ENCODE measurements at regions not wholly inside any gene's neighbourhood (a gene's known extent, or its start where the extent isn't known, plus 50 kb on each side); places are given as distances from the start of the nearest gene placed in this dataset.

GRCh38 chr10:120005207-120006201 lies 113.0 kb downstream of the SEC23IP start (continued):
- TF ChIP-seq ERF (CRISPR knock-in tag; IDR thresholded peaks at IDR 0.05): no peak
- TF ChIP-seq ILF3 (IDR thresholded peaks at IDR 0.05; ENCODE audit: borderline replicate concordance): no peak
- TF ChIP-seq ZNF408 (CRISPR knock-in tag; IDR thresholded peaks at IDR 0.05; ENCODE audit: low read depth): no peak
- no peak for TF ChIP-seq FOXO4 (CRISPR knock-in tag; IDR thresholded peaks at IDR 0.05)
- TF ChIP-seq CC2D1A (IDR thresholded peaks at IDR 0.05): no peak
- no peak for TF ChIP-seq BCLAF1 (IDR thresholded peaks at IDR 0.05; ENCODE audit: borderline replicate concordance in 1 of 2, control insufficient read depth in 1 of 2, low read depth in 2 of 2, low read length in 1 of 2)
- TF ChIP-seq ZBTB12 (CRISPR knock-in tag; IDR thresholded peaks at IDR 0.05): peak; percentile 74
- TF ChIP-seq TEAD2 (tag; IDR thresholded peaks at IDR 0.05): no peak
- TF ChIP-seq ZC3H11A (IDR thresholded peaks at IDR 0.05; ENCODE audit: low read depth, low read length): no peak
- peak; percentile 64 for TF ChIP-seq CREB1 (IDR thresholded peaks at IDR 0.05)
- TF ChIP-seq CREB1 (CRISPR knock-in tag; IDR thresholded peaks at IDR 0.05): peak; percentile 79
- TF ChIP-seq ZNF696 (CRISPR knock-in tag; conservative IDR thresholded peaks at IDR 0.05): no peak
- no peak for TF ChIP-seq ZSCAN32 (CRISPR knock-in tag; IDR thresholded peaks at IDR 0.05)
- no peak for TF ChIP-seq SFPQ (IDR thresholded peaks at IDR 0.05; ENCODE audit: low read depth, low read length)
- TF ChIP-seq RCOR1 (IDR thresholded peaks at IDR 0.05; ENCODE audit: borderline replicate concordance in 1 of 2, low read depth in 2 of 2, low read length in 2 of 2): no peak
- TF ChIP-seq ATF1 (CRISPR knock-in tag; IDR thresholded peaks at IDR 0.05): peak; percentile 64
- TF ChIP-seq ATF1 (tag; IDR thresholded peaks at IDR 0.05): peak; percentile 90
